IgD-negative memory B cell (primary cell): ENCODE measurements at regions not wholly inside any gene's neighbourhood (a gene's known extent, or its start where the extent isn't known, plus 50 kb on each side); places are given as distances from the start of the nearest gene placed in this dataset.

ENCODE experiments used
- H3K27ac Mint-ChIP-seq, 3 donors: one replicate each; pipeline ENCODE4 v1.8.0; 2020 to 2022; ENCODE audit warnings: mild to moderate bottlenecking in 3 of 3, mixed read lengths in 3 of 3, moderate library complexity in 1 of 3
- H3K27me3 Mint-ChIP-seq: one replicate; pipeline ENCODE4 v1.8.0; 2021; ENCODE audit warnings: mixed read lengths
- H3K36me3 Mint-ChIP-seq: one replicate; pipeline ENCODE4 v1.8.0; 2020; ENCODE audit warnings: mild to moderate bottlenecking, mixed read lengths
- H3K4me1 Mint-ChIP-seq, 3 donors: one replicate each; pipeline ENCODE4 v1.8.0; 2020 to 2022; ENCODE audit warnings: mixed read lengths in 3 of 3, mild to moderate bottlenecking in 1 of 3
- H3K4me3 Mint-ChIP-seq, 4 donors: one replicate each; pipeline ENCODE4 v1.8.0; 2020 to 2022; ENCODE audit warnings: mild to moderate bottlenecking in 4 of 4, mixed read lengths in 4 of 4, moderate library complexity in 3 of 4
- H3K9me3 Mint-ChIP-seq, 3 donors: one replicate each; pipeline ENCODE4 v1.8.0; 2020 to 2021; ENCODE audit warnings: mixed read lengths in 3 of 3, mild to moderate bottlenecking in 1 of 3

DNA sequence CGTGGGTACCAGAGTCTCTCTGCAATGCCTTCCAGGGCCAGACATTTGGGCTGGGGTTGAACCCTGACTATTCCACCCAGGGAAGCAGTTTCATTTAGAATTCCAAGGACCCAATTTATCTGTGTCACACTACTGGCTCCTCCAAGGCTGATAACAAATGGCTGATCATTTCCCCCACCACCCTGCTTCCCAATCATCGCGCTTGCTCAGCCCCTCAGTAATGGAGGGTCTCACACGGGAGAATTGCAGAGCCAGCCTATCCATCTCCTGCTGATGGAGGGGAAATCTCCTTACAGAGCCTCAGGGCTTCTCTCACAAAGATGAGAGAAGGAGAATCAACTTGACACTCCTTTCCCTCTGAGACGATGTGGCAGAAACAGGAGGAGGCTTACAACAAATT, 78.4 kb upstream of the WSCD2 start:
- Mint-ChIP-seq H3K27me3 (peaks cover 18% of the 10 kb centered on the region), H3K36me3 (no peaks in the 10 kb centered on the region), H3K9me3 (peaks cover 0 to 4% (median 0%) of the 10 kb centered on the region in 3 donors), H3K4me1 (peaks cover 0 to 7% (median 5%) of the 10 kb centered on the region in 3 donors), H3K27ac (no peak overlapping the region), H3K4me3 (no peak overlapping the region)

DNA sequence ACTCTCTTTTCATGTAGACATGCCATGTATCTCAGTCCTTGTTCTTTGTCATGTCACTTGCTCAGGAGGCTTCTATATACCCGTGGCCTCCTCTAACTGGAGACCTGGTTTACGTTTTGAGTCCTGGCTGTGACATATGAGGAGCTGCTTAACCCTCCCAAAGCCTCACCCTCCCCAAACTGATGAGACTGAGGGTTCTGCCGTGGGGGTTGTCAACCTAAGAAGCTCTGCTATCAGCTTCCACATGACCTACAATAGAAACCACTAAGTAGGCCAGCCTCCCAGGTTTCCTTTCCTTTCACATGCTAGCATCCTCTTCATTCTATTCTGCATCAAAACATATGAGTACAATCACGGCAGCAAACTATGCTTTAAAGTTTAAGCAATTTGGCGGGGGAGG, 76.8 kb upstream of the WSCD2 start:
- H3K4me1 Mint-ChIP-seq, result peaks cover 0 to under 1% (median 0%) of the 10 kb centered on the region in 3 donors
- no peak overlapping the region for H3K27ac Mint-ChIP-seq

DNA sequence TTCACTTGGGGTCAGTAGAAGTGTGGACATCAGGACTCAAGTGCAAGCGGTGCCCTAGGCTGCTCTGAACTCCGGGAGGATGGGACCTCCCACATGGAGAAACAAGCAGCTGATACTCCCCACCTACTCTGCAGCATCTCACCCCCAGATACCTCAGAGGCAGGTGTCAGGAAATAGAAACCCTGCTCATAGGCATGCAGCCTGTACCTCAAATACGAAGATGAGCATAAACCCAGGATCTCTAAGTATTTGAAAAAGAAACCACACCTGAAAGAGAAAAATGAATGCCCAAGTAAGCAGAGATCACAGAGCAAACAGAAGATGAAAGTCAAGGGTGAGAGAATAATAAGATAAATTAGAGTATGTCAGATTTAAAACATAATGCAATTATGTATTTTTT, 75.6 kb upstream of the WSCD2 start:
- Mint-ChIP-seq H3K9me3 (peaks cover 0 to 5% (median 0%) of the 10 kb centered on the region in 3 donors), H3K27ac (no peak overlapping the region), H3K27me3 (peaks cover 16% of the 10 kb centered on the region), H3K4me1 (no peaks in the 10 kb centered on the region), H3K4me3 (no peak overlapping the region), H3K36me3 (no peaks in the 10 kb centered on the region)

More for the DNA sequence above, 76.8 kb upstream of the WSCD2 start:
- Mint-ChIP-seq H3K9me3 (peaks cover 0 to 4% (median 0%) of the 10 kb centered on the region in 3 donors), H3K27me3 (peaks cover 15% of the 10 kb centered on the region), H3K36me3 (no peaks in the 10 kb centered on the region), H3K4me3 (no peak overlapping the region)

DNA sequence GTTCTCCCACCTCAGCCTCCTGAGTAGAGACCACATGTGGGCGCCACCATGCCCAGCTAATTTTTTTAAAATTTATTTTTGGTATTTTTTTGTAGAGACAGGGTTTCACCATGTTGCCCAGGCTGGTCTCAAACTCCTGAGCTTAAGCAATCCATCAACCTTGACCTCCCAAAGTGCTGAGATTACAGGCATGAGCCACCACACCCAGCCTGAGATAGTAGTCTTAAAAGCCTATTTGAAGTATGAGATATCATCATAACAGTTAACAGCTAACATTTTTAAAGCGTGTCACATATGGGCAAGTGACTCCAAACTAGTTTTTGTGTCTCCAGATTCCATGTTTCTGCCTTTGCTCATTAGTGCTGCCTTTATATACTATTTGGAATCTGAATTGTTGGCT, 74.6 kb upstream of the WSCD2 start:
- H3K4me1 Mint-ChIP-seq, result no peaks in the 10 kb centered on the region
- H3K4me3 Mint-ChIP-seq, result no peak overlapping the region
- H3K27ac Mint-ChIP-seq, result no peak overlapping the region
- H3K36me3 Mint-ChIP-seq, result no peaks in the 10 kb centered on the region
- peaks cover 16% of the 10 kb centered on the region for H3K27me3 Mint-ChIP-seq
- peaks cover 0 to 5% (median 0%) of the 10 kb centered on the region in 3 donors for H3K9me3 Mint-ChIP-seq

DNA sequence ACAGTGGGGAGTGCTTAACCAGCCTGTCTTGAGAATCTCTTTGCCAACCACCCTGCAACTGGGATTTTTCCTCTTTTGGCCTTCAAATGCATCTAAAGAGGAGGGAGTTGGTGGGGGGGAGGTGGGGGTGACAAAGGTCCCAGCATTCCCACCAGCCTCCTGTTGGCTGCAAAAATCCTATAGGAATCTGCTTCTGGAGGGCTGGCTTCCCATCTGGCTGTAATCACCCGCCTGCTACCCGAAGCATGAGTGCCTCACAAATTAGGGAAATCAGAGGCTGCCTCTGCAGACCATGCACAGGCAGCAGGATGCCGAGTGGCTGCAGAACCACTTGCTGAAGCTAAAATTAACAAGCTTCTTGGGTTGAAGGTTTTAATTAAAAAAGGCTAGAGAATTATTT, 73.9 kb upstream of the WSCD2 start:
- Mint-ChIP-seq H3K4me1 (no peaks in the 10 kb centered on the region), H3K9me3 (peaks cover 0 to 4% (median 0%) of the 10 kb centered on the region in 3 donors), H3K27ac (no peak overlapping the region), H3K4me3 (no peak overlapping the region), H3K36me3 (no peaks in the 10 kb centered on the region), H3K27me3 (peaks cover 18% of the 10 kb centered on the region)

DNA sequence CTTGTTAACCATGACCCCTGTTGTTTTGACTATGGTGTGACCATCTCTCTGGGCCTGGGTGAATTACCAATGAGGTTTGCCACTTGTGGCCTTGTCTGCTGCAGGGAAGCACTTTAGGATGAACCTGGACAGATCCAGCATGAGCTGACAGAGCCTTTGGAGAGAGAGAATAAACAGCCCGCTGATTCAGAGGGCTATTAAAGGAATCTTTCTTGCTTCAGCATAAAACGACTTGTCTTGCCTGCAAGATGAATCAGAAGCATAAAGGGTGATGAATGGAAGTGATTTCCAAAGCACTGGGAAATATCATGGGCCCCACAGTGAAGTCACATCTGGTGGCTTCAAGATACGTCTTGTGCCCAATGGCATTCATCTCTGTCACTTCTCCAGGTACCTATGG, 69.0 kb upstream of the WSCD2 start:
- Mint-ChIP-seq H3K4me3 (no peak overlapping the region), H3K27me3 (peaks cover 20% of the 10 kb centered on the region), H3K27ac (no peak overlapping the region), H3K36me3 (no peaks in the 10 kb centered on the region), H3K9me3 (peaks cover 0 to 2% (median 0%) of the 10 kb centered on the region in 3 donors), H3K4me1 (no peaks in the 10 kb centered on the region)

DNA sequence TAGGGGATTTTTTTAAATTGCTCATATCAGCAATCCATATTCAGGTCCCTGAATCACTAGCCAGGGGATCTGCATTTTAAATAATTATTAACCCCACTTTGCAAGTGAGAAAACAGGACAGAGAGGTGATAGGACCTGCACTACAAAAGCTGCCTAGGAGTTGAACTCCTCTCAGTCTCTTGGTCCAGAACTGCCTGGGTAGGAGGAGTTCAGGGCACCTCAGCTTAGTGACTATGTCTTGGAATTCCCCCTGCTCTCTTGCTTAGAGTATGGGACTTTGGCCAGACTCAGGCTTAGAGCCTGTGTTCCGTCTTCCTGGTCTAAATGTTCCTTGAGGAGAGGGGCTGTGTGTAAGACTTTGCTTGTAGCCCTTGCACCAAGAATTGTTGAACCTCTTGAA, 68.2 kb upstream of the WSCD2 start:
- peaks cover 20% of the 10 kb centered on the region for H3K27me3 Mint-ChIP-seq
- no peak overlapping the region for H3K27ac Mint-ChIP-seq
- no peaks in the 10 kb centered on the region for H3K36me3 Mint-ChIP-seq
- H3K4me3 Mint-ChIP-seq, result no peak overlapping the region
- no peaks in the 10 kb centered on the region for H3K4me1 Mint-ChIP-seq
- H3K9me3 Mint-ChIP-seq, result peaks cover 0 to 2% (median 0%) of the 10 kb centered on the region in 3 donors

DNA sequence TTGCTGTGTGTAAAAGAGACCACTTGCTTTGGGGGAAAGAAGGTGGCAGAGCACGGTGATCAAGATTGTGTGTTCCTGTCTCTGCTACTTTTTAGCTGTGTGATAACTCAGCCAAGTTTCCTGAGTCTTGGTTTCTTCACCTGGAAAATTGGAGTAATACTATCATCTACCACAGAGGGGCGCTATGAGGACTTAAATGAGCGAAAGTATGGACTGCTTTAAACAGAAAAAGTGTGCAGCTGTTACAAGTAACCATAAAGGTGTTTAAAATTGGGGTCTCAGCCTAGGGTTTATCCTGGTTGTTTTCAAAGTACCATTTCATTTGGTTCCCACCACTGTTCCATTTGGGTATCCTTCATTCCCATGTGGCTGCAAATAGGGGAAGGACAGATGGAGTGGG, 65.9 kb upstream of the WSCD2 start:
- Mint-ChIP-seq H3K27me3 (peaks cover 19% of the 10 kb centered on the region), H3K36me3 (peaks cover 3% of the 10 kb centered on the region), H3K4me3 (no peak overlapping the region), H3K4me1 (no peaks in the 10 kb centered on the region), H3K9me3 (peaks cover 0 to 4% (median 0%) of the 10 kb centered on the region in 3 donors), H3K27ac (no peak overlapping the region)

DNA sequence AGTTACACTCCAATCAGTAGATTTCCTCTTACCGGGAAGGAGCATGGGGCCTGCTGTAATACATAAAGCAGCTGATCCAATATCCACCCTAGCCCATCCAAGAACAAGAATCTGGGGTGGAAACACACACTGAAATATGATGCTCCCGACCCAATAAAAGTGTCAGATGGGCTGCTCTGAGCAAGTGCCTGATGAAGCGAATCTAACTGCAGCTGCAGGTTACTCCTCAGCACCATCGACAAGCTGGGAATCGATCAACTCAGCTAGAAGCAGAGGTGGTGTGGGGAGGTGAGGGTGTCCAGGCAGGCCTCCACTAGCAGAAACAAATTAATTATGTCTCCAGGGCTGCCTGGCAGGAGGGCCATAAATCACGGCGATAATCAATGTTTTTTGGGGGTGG, 64.0 kb upstream of the WSCD2 start:
- Mint-ChIP-seq H3K9me3 (peaks cover 0 to 4% (median 0%) of the 10 kb centered on the region in 3 donors), H3K36me3 (peaks cover 3% of the 10 kb centered on the region), H3K4me3 (no peak overlapping the region), H3K4me1 (no peaks in the 10 kb centered on the region), H3K27ac (peak overlapping the region in 1 of 3 donors; percentile 12), H3K27me3 (peaks cover 23% of the 10 kb centered on the region)

DNA sequence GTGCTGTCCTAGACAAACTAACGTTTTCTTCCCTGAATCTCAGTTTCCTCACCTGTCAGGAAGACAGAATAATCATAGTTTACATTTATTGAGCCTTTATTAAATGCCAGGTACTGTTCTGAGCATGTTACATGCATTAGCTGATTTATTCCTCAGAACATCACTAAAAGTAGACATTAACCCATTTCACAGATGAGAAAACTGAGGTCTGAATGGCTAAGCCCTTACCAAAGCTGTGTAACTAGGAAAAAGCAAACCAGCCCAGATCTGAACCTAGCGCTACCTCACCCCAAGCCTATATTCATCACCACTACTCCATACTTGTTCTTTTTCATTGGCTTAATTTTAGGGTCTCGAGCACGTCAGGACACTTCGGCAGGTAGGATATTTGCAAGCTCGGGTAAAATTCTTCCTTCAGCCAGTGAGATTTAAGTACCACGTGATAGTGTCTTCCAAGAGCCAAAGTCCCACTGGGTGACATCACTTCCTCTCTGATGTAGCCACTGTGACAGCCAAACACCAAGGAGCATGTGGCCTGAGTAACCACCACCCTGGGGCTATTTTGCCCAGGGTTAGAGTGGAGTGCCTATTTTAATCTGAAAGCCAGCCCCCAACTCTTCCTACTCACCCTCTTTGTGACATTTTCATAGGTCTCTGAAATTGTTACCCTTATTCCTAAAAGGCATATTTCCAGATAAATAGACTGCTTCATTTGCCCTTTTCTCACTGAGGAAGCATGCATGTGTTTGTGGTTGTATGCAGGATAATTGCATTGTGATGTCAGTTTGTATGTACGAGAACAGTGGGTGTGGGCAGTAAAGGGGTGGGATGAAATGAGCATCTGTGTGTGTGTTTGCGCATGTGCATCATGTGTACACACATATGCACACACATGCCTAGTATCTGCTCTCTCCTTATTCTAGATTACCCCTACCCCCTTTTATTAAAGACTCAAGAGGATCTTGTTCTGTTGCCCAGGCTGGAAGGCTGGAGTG, 62.2 kb upstream of the WSCD2 start:
- H3K4me3 Mint-ChIP-seq, result no peak overlapping the region
- peaks cover 3% of the 10 kb centered on the region for H3K36me3 Mint-ChIP-seq
- peaks cover 0 to 4% (median 0%) of the 10 kb centered on the region in 3 donors for H3K9me3 Mint-ChIP-seq
- H3K27me3 Mint-ChIP-seq, result peaks cover 32% of the 10 kb centered on the region
- no peak overlapping the region for H3K27ac Mint-ChIP-seq
- no peaks in the 10 kb centered on the region for H3K4me1 Mint-ChIP-seq

DNA sequence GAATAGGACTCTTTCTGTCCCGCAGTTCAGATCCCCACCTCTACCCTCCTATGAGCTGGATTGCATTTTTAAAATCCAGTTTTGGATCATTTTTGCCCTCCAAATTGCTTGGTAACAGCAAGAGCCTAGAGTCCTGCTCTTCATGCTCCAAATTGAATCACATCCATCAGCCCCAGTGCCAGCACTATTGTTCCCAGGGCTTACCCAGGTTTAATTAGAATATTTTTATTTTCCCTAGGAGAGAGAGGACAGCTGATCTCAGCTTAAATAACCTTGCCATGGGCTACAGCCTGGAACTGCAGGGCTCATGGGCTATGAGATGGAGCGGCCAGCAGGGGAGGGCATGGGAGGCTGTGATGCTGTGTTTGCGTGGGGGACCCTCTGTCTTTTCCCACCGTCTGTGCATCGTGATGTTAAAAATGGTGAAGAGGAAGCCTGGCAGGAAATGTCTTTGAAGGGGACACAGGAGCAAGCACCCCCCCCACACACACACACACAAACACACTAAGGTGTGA, 59.4 kb upstream of the WSCD2 start:
- Mint-ChIP-seq H3K4me3 (no peak overlapping the region), H3K27ac (no peak overlapping the region), H3K4me1 (no peaks in the 10 kb centered on the region), H3K36me3 (peaks cover 3% of the 10 kb centered on the region), H3K9me3 (peaks cover 0 to 4% (median 0%) of the 10 kb centered on the region in 3 donors), H3K27me3 (peaks cover 26% of the 10 kb centered on the region)

DNA sequence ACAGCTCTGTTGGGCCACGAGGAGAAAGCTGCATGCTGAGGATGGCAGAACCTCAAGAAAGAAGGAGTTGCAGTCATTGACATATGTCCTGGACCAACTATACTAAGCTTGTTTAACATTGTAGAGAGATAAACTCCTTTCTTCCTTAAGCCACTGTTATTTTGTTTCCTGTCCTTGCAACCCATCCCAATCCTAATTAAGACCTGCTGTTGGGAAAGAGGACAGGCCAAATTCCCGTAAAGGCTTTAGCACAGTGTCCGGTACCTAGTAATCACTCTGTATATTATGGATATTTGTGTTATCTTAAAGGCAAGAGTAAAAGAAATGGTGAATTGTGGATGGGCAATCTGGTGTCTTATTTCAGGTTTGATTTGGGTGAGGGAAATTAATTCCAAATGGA, 53.5 kb upstream of the WSCD2 start:
- Mint-ChIP-seq H3K4me1 (no peaks in the 10 kb centered on the region), H3K36me3 (no peaks in the 10 kb centered on the region), H3K9me3 (no peaks in the 10 kb centered on the region), H3K27ac (no peak overlapping the region), H3K4me3 (no peak overlapping the region), H3K27me3 (peaks cover 20% of the 10 kb centered on the region)

DNA sequence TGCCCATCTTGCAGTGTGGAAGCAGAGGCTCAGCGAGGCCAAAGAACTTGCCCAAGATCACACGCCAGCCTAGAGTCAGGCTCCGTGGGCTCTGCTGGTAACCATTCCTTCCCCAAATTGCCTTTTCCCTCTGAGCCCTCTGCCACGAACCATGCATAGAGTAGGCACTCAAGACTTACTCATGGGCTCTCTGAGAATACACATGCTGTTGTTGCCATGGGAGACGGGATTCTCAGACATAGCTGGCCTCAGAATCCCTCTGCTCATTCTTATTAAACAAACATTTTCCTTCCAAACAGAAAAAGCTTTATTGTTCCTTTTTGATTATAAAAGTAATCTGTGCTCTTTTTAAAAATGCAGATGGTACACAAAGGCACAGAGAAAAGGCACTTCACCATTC, 52.5 kb upstream of the WSCD2 start:
- no peak overlapping the region for H3K4me3 Mint-ChIP-seq
- H3K27ac Mint-ChIP-seq, result no peak overlapping the region
- H3K9me3 Mint-ChIP-seq, result peaks cover 0 to 2% (median 0%) of the 10 kb centered on the region in 3 donors
- H3K36me3 Mint-ChIP-seq, result no peaks in the 10 kb centered on the region
- peaks cover 18% of the 10 kb centered on the region for H3K27me3 Mint-ChIP-seq
- no peaks in the 10 kb centered on the region for H3K4me1 Mint-ChIP-seq

DNA sequence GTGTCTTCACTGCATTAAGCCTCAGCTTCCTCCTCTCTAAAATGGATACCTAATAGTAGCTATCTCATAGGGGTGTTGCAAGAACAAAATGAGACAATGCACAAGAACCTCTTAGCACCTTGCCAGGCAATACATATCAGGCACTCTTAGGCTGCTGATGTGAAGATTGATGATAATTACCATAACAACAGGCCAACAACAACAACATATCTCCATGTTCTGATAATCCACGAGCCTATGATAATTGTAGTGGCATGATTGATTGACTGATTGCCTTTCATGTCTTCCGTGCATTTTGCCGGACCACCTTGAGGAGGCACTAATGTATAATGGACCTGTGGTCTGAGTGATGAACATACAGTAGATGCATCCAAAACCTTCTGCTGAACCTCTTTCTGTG, 50.7 kb upstream of the WSCD2 start:
- Mint-ChIP-seq H3K9me3 (peaks cover 0 to 2% (median 2%) of the 10 kb centered on the region in 3 donors), H3K4me3 (no peak overlapping the region), H3K4me1 (no peaks in the 10 kb centered on the region), H3K36me3 (no peaks in the 10 kb centered on the region), H3K27ac (no peak overlapping the region), H3K27me3 (peaks cover 30% of the 10 kb centered on the region)
